Calu3 (cell line): ENCODE measurements at regions not wholly inside any gene's neighbourhood (a gene's known extent, or its start where the extent isn't known, plus 50 kb on each side); places are given as distances from the start of the nearest gene placed in this dataset.

Source experiments
- BruUV-seq: library from RNA; stranded (reverse); fragments of 400-500 nt; replicated peaks from 2 replicates; lab custom pipeline; 2021; lab: Mats Ljungman, UMichigan
- CTCF ChIA-PET: fragments of 300-600 bp; sonication (Branson Sonifier 250); formaldehyde crosslinking; loops from one replicate; lab custom pipeline; 2022; ENCODE audit warnings: antibody characterized with exemption; lab: Charles Lee
- DNase-seq: peaks from one replicate; pipeline ENCODE4 v3.0.0; 2022
- H3K27ac Mint-ChIP-seq: one replicate; pipeline ENCODE4 v1.8.0; 2022; ENCODE audit warnings: mixed read lengths; ENCODE audit not compliant: unreplicated experiment
- H3K27me3 Mint-ChIP-seq: one replicate; pipeline ENCODE4 v1.8.0; 2022; ENCODE audit warnings: mixed read lengths; ENCODE audit not compliant: unreplicated experiment
- H3K36me3 Mint-ChIP-seq: one replicate; pipeline ENCODE4 v1.8.0; 2022; ENCODE audit warnings: mild to moderate bottlenecking, moderate library complexity, mixed read lengths; ENCODE audit not compliant: insufficient read depth, unreplicated experiment
- H3K4me1 Mint-ChIP-seq: one replicate; pipeline ENCODE4 v1.8.0; 2022; ENCODE audit warnings: mild to moderate bottlenecking, low read depth, mixed read lengths; ENCODE audit not compliant: unreplicated experiment
- H3K4me3 Mint-ChIP-seq: one replicate; pipeline ENCODE4 v1.8.0; 2022; ENCODE audit warnings: mild to moderate bottlenecking, low read depth, moderate library complexity, mixed read lengths; ENCODE audit not compliant: unreplicated experiment
- H3K9me3 Mint-ChIP-seq: one replicate; pipeline ENCODE4 v1.8.0; 2022; ENCODE audit warnings: low read depth, mixed read lengths; ENCODE audit not compliant: unreplicated experiment
- intact Hi-C: fragments of 100-400 bp; cut with micrococcal nuclease; formaldehyde crosslinking; loops from one replicate; pipeline ENCODE4 v1.10.0; 2022; ENCODE audit not compliant: unreplicated experiment
- TF ChIP-seq, protein P1 (sequence below): fragments of 200-600 bp; IDR thresholded peaks from one replicate; pipeline ENCODE4 v1.8.0; 2022; ENCODE audit warnings: antibody characterized with exemption; ENCODE audit not compliant: unreplicated experiment

DNA sequence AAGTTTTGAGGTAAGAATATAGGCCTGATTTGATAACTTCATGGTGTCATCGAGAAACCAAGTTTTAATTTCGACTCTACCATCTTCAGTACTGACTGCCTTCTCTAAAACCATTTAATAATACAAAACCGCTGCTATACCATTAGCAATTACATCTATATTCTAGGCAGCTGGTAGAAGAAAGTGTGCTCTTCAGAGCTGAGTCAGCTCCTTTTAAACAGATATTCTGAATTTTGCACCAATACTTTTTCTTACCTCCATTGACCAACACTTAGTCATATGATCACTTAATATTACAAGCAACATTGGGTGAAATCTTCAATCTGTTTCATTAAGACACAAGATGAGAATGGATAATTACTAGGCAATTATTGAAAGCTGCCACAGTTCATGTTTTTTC, 1667.8 kb downstream of the PCDH9 start:
- CTCF ChIA-PET = no interaction called here
- Mint-ChIP-seq H3K9me3 (no peaks in the 10 kb centered on the region), H3K36me3 (no peaks in the 10 kb centered on the region), H3K27ac (no peak overlapping the region), H3K4me3 (no peak overlapping the region), H3K4me1 (no peaks in the 10 kb centered on the region), H3K27me3 (no peaks in the 10 kb centered on the region)
- no peak for DNase-seq
- intact Hi-C loops = no loop called here
- TF ChIP-seq, protein P1, sequence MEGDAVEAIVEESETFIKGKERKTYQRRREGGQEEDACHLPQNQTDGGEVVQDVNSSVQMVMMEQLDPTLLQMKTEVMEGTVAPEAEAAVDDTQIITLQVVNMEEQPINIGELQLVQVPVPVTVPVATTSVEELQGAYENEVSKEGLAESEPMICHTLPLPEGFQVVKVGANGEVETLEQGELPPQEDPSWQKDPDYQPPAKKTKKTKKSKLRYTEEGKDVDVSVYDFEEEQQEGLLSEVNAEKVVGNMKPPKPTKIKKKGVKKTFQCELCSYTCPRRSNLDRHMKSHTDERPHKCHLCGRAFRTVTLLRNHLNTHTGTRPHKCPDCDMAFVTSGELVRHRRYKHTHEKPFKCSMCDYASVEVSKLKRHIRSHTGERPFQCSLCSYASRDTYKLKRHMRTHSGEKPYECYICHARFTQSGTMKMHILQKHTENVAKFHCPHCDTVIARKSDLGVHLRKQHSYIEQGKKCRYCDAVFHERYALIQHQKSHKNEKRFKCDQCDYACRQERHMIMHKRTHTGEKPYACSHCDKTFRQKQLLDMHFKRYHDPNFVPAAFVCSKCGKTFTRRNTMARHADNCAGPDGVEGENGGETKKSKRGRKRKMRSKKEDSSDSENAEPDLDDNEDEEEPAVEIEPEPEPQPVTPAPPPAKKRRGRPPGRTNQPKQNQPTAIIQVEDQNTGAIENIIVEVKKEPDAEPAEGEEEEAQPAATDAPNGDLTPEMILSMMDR = no peak
- BruUV-seq = no TSS peak

DNA sequence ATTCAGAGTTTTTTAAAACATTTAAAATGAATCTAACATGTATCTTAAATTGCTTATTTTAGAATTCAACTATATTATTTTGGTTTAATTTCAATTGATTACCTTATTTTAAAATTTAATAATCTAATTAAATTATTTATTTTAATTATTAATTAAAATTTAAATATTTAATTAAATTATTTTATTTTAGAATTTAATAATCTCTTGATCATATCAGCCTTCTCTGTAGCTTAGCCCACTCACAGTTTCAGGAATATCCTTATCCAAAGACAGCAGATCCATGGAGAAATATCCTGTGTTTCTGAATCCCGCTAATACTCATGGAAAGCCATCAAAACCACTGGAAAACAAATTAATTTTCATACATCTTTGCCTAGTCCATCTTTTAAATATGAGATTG, 1669.2 kb downstream of the PCDH9 start:
- intact Hi-C loops = no loop called here
- Mint-ChIP-seq H3K27me3 (no peaks in the 10 kb centered on the region), H3K36me3 (no peaks in the 10 kb centered on the region), H3K4me1 (no peaks in the 10 kb centered on the region), H3K27ac (no peak overlapping the region), H3K9me3 (no peaks in the 10 kb centered on the region), H3K4me3 (no peak overlapping the region)
- TF ChIP-seq, protein P1 = no peak
- BruUV-seq = no TSS peak
- DNase-seq = no peak
- CTCF ChIA-PET = no interaction called here

DNA sequence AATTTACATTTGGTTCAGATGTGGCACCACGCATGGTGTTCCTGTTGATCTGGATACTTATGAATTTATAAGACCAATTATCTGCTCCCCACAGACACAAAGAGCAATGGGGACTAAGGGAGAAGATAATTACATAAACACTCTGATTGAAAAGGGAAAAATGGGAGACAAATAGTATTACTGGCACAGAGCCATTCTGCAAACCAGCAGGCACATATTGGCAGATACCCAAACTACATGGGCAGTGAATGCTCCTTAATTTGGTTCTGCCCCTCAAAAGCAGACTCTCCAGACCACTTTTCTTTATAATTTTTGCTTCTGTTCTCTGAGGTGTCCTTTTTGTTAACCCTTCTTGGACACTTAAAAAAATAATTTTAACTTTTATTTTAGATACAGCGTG, 1674.2 kb downstream of the PCDH9 start:
- TF ChIP-seq, protein P1 = no peak
- CTCF ChIA-PET = no interaction called here
- Mint-ChIP-seq H3K36me3 (no peaks in the 10 kb centered on the region), H3K4me3 (no peak overlapping the region), H3K27me3 (no peaks in the 10 kb centered on the region), H3K4me1 (no peaks in the 10 kb centered on the region), H3K9me3 (peaks cover 2% of the 10 kb centered on the region), H3K27ac (no peak overlapping the region)
- intact Hi-C loops = no loop called here
- BruUV-seq = no TSS peak
- DNase-seq = no peak

DNA sequence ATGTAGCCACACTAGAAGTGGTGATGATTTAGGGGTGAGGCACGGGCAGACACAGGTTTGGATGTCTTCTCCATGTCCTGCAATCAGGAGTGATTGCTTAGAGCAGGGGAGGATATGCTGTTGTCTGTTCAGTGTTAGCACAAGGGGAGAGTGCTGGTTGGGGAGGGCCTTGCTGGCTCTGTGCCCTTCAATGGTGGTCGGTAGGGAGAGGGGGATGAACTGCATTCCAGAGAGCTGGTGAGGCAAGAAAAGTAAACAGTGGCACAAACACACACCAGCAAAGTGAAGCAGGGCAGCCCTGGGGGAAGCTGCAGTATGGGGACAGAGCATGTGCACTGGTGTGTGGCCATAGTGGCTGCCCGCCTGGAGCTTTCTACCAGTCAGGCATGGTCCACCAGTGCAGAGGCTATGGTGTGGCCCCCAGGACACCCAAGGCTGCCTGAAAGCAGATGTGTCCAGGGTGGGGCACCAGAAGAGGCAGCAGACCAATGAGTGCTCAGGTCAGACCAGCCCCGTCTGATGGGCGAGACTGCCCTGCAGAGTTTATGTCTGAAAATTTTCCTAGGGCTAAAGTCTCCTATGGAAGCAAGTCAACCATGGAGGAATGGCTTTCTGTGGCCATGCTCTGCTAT, 1676.9 kb downstream of the PCDH9 start:
- H3K4me1 Mint-ChIP-seq = no peaks in the 10 kb centered on the region
- no peaks in the 10 kb centered on the region for H3K36me3 Mint-ChIP-seq
- no peak overlapping the region for H3K27ac Mint-ChIP-seq
- intact Hi-C loops = no loop called here
- no TSS peak for BruUV-seq
- CTCF ChIA-PET = no interaction called here
- DNase-seq = no peak
- TF ChIP-seq, protein P1 = no peak
- no peaks in the 10 kb centered on the region for H3K27me3 Mint-ChIP-seq
- peaks cover 2% of the 10 kb centered on the region for H3K9me3 Mint-ChIP-seq
- H3K4me3 Mint-ChIP-seq = no peak overlapping the region
